Esophagus mucosa (tissue), 1 donor: ENCODE measurements at regions not wholly inside any gene's neighbourhood (a gene's known extent, or its start where the extent isn't known, plus 50 kb on each side); places are given as distances from the start of the nearest gene placed in this dataset.

Experiments used
- ATAC-seq: fragments of 200-7000 bp; cut with Tn5 transposase; one replicate; pipeline ENCODE4 v1.9.1; 2020
- donor health status: DM: yes; HTN: yes; CAD: no.

DNA sequence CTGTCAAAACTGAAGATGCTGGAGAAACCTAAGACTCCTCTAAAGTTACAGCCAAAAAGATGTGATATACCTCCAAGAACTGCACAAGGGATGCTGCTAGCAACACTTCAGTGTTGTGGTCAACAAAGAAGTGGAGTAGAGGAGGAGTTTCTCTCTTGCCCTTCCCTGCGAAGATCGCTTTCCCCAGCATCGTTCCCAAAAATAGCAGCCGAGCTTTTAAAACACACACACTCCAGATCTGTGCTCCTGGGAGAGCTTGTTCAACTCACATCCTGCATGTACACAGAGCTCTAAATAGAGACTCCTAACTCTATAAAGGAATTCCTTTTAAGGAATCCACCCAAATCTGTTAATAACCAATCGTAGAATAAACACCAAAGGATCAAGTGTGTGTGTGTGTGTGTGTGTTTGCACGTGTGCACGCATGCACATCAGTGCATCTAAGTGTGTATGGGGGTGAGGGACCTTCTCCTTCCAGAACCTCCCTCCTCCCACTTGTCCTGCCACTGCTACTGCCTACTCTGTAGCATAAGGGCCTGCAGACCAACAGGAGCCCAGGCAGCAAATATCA lies 58.5 kb downstream of the PSMG1 start:
- no peak for ATAC-seq

- no peak for ATAC-seq
Measured at GRCh38 chr21:39123375-39123774, 59.9 kb downstream of the PSMG1 start.

- no peak for ATAC-seq
Measured at GRCh38 chr21:39121600-39122355, 61.5 kb downstream of the PSMG1 start.

- no peak for ATAC-seq
Measured at GRCh38 chr21:39120876-39121599, 62.2 kb downstream of the PSMG1 start.

DNA sequence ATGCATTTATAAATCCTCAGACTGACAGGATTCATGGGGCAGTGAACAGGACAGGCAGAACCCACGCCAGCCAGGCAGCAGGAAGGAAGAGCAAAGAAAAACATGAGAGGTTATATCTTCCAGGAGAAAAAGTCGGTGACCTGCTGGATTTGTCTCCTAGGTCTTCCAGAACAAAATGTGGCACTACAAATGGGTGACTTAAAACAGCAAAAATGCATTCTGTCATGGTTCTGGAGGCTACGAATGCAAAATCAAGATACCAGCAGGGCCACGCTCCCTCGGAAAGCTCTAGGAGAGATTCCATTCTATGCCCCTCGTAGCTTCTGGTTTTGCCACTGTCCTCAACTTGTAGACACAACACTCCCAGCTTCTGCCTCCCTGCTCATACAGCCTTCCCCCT lies 63.4 kb downstream of the PSMG1 start:
- ATAC-seq: no peak

DNA sequence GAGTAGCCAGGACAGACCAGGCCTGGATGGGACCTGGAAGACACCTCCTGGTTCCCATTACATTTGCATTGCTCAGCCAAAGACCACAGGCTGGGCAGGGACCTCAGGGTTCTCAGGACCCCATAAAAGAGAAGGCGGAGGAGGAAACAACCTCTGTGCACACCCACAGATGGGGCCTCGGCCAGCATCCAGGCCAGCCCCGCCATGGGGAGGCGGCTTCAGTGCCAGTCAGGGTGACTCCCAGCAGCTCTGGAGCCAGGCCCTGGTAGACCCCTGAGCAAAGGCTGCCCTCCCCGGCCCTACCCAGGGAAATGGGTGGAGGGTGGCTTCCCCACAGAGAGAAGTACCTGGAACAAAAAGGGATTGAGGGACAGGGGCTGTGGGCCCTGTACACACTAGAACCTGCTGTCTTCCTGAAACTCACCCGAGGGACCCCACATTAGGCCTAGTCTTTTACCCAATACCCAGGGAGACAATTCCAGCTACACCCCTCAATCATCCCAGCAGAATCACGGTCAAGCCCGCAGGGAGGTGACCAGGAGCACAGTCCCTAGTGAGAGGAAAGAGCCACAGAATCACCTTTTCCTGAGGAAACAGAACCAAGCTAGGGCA lies 64.5 kb downstream of the PSMG1 start:
- ATAC-seq: no peak

- ATAC-seq: peak; percentile 29
Measured at GRCh38 chr21:39118061-39118460, 65.2 kb downstream of the PSMG1 start.

DNA sequence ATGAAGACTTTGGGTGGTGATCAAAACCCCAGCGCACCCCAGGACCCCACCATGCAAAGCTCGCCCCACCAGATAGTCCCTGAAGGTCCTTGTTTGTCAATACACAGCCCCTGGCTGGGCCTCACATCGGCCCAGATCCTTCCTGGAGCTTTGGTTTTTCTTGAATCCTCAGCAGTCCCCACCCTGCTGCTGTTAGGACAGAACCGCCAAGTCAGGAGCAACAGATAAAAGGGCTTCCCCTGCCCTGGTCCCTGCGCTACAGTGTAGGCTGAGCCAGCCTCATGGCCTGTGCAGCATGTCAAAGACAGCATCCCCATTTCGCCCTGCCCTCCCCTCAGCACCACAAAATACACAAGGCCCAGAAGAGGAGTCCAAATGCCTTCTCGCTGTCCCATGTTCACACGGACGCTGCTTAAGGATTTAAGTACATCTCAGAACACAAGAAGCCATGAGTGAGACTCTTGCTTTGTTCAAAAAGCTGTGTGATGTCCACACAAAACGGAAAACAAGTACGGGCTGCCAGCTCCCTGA lies 65.7 kb downstream of the PSMG1 start:
- ATAC-seq: no peak

- ATAC-seq: no peak
Measured at GRCh38 chr21:39116761-39117439, 66.4 kb downstream of the PSMG1 start.

GRCh38 chr21:39115576-39116235 lies 67.5 kb downstream of the PSMG1 start:
- no peak for ATAC-seq

DNA sequence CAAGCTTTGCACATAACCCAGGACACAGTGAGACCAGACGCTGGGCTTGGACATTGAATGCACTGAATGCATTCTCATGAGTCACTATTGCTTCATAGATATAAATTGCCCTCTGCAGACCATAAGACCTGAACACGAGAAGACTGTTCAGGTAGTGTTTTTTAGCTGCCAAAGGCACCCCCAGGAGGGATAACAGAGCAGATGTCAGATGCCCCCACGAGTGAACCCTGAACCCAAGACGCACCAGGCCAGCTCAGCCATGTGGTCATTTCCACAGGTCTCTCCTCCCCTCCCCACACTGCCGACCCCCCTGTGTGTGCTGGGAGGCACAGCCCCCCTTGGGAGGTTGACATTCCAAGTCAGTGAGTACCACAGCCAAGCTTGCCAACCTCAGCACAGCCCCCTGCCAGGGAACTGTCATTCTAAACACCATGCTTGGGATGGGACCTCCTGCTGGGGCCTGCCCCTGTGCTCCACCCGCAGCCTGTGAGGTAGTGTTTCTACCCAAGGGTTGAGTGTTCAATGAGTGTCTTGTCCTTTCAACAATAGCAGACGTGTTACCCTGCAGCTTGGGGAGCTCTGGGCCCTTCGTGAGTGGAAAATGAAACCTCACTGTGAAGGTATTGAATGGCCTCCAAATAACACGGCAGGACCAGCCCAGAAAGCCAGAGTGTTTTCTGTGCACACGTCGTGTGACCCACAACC lies 68.2 kb downstream of the PSMG1 start:
- no peak for ATAC-seq

- no peak for ATAC-seq
Measured at GRCh38 chr21:39111931-39112550, 71.2 kb downstream of the PSMG1 start.

DNA sequence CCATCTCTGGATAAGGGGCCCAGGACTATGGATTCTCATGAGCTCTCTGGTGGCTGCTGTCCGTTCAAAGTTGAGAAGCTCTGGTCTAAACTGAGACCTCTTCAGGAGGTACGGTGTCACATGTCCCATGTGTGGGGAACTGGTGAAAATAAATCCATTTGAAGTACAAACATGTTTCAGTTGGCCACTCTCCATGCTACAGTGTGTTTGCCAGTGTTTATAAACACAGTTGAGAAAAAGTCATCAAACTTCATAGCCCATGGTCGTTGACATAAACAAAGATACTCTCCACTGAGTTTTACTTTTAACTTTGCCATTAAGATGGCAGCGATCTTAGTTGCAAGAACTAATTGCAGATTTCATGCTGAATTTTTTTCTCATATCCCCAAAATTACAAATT lies 72.8 kb downstream of the PSMG1 start:
- no peak for ATAC-seq

GRCh38 chr21:39109596-39110210 lies 73.5 kb downstream of the PSMG1 start:
- no peak for ATAC-seq

DNA sequence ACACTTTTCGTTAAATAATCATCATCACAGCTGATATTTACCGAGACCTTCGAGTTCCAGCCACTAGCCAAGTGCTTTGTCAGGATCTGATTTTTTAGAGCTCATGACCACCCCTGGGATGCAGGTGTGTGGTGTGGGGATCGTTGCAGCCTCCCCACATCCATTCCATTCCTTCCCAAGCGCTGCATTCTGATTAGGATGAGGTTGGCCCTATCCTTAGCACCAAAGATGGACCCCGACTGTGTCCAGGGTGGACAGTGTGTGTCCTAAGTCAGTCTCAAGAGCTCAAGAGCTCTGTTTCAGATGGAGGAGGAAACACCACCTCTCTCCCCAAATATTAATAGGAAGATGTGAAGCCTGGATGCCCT lies 74.1 kb downstream of the PSMG1 start:
- ATAC-seq: no peak

GRCh38 chr21:39108291-39109162 lies 74.7 kb downstream of the PSMG1 start:
- ATAC-seq: no peak

DNA sequence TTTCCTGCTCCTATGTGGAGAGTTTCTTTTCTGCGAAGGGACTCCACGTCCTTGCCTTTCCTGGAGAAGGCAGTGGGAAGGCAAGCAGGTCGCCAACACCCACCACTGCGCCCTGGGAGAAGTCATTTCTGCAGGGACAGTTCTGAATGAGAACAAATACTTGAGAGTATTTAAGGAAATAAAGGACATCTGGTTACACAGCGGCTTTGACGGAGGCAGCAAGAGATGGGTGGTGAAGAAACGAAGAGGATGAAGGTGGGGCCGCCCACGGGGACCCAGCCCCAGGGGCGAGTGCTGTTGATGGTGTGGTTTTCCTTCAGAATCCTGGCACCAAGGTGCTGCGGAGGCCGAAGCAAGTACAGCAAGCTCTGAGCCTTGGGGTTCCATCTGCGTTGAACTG lies 75.5 kb downstream of the PSMG1 start:
- ATAC-seq: no peak

- no peak for ATAC-seq
Measured at GRCh38 chr21:39106881-39107462, 76.3 kb downstream of the PSMG1 start.

- no peak for ATAC-seq
Measured at GRCh38 chr21:39105836-39106235, 77.4 kb downstream of the PSMG1 start.
